RKO (cell line): ENCODE measurements at regions not wholly inside any gene's neighbourhood (a gene's known extent, or its start where the extent isn't known, plus 50 kb on each side); places are given as distances from the start of the nearest gene placed in this dataset.

Experiments used
- DNase-seq: peaks from one replicate; pipeline ENCODE4 v3.0.0-alpha.2; 2016; ENCODE audit warnings: low spot score

- no peak for DNase-seq
These were observed 69.2 kb downstream of the INHBA start for GRCh38 chr7:41633690-41634089.

DNA sequence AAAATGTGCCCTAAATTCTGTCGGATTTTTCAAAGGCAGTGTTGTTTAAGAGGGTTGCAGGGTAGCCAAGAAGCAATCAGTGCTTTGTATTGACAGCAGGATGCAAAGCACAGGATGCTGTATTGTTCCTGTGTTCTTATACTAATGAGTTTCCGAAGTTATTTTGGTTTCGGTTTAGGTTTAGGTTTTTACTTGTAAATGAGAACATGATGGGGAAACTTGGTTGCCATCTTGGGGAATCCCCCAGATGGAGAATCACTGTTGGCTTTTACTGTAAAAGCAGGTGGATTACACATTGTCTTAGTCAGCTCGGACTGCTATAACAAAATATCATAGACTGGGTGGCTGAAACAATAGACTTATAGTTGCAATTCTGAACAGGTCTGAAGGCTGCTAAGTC is 72.1 kb downstream of the INHBA start:
- DNase-seq, result no peak

DNA sequence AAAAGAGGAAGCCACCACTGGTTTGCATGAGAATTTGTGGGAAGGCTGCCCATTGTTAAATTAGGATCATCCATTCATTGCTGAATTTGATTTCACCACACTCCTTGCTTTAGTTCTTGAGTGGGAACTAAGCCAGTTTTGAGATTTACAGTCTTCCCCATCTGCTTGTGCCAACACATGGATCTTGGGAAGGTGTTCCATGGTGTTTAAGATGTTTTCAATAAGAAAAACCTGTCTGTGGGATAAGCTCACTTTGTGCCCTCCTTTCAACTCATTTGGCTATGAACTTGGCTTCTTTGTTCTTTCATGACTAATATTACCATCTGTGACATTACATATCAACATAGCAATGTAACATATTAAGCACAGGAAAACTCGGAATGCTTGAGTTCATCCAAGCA is 73.2 kb downstream of the INHBA start:
- DNase-seq, result no peak

GRCh38 chr7:41628901-41629300 is 74.0 kb downstream of the INHBA start:
- DNase-seq, result no peak

DNA sequence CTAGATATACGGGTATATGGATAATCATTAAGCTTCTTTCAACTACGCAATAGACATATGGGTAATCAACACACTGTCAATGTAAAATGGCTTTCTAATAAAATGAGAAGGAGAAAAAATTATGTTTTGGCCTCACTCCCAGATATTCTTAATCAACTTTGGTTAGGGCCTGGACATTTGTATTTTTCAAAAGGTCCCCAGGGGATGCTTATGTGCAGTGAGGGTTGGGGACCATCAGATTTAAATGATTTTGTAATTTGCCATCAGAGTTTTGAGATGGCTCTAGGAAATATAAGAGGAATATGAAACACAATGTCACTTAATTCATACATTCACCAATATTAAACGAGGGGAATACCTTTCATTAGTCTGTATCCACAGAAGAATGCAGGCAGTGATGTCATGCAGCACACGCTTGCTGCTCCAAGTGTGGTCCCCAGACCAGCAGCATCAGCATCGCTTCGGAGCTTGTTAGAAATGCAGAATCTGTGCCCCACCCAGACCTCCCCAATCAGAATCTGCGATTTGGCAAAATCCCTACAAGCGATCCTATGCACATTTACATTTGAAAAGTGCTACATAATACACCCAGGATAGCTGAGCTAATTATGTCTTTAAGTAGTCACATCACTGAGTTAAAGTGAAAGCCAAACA is 75.1 kb downstream of the INHBA start:
- DNase-seq, result no peak

- DNase-seq, result no peak
These were observed 78.1 kb downstream of the INHBA start for GRCh38 chr7:41624818-41625217.

GRCh38 chr7:41621953-41622831 is 80.7 kb downstream of the INHBA start:
- DNase-seq, result no peak

- no peak for DNase-seq
These were observed 84.9 kb downstream of the INHBA start for GRCh38 chr7:41617987-41618386.

GRCh38 chr7:41612798-41613197 is 90.1 kb downstream of the INHBA start:
- no peak for DNase-seq

DNA sequence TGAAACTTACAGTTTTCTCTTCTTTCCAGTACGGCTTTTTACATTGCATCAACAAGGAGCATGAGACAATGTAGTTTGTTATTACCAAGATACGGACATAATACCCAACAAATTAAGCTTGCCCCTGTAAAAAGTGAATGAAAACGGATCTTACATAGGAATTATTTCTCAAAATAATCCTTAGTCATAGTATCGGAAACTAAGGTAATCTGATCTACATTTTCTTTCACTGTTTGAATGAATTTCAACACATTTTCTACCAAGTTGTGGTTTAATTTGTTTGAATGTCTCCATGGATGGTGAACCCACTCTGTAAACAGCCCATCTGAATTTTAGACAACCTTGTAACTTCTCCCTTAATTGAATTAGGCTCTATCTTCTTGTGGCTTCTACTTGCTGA is 90.5 kb downstream of the INHBA start:
- DNase-seq, result no peak

- no peak for DNase-seq
These were observed 94.4 kb downstream of the INHBA start for GRCh38 chr7:41608447-41608846.

- no peak for DNase-seq
These were observed 98.9 kb downstream of the INHBA start for GRCh38 chr7:41603985-41604384.

DNA sequence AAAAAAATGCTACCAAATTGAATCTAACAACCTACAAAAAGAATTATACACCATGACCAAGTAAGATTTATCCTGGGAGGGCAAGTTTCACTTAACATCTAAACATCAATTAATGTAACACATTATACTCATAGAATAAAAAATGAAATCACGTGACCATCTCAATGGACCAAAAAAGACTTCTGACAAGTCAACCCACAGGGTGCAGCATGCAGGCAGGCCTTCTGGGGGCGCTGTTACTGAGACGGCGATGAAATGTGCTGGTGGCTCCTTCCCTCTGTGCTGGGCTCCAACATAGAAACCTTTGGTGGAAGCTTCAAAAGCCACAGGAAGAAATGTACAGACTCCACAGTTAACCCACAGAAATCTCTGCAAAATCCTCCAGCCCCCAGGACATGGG is 103.1 kb downstream of the INHBA start:
- DNase-seq, result no peak

DNA sequence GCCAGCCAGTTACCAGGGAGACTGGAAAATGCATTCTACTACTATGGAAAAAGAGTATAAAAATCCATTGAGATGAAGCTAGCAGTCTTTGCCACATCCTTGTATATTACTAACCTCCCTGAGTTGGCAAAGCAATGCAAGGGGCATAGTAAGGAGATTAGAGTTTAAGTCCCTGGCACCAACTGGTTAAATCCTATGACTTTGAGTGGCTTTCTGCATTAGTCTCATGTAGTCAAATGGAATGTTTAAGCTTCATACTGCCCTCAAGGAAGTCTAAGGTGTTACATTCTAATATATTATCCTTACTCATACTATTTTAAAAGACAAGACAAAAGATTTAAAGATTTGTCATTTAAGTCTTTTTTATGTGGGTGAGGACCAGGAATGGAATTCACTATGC is 110.1 kb downstream of the INHBA start:
- DNase-seq, result no peak

- no peak for DNase-seq
These were observed 110.7 kb downstream of the INHBA start for GRCh38 chr7:41592236-41592635.

DNA sequence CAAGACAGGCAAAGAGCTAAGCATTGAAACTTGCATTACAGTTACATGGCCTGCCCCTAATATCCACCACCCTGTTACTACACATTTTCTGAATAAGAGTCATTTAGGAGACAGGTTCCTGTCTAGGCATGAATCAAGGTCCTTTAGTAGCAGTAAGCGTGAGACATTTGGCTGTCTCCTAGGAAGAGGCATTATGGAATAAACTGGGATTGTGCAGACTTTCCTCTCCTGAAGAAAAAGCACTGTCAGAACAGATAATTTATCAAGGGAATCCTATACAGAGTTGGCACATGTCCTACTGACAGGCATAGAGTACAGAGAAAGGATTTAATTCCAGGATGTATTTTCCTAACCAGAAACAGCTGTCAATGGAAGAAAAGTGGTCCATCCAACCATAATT is 111.9 kb downstream of the INHBA start:
- no peak for DNase-seq

- no peak for DNase-seq
These were observed 114.5 kb downstream of the INHBA start for GRCh38 chr7:41588341-41588740.

GRCh38 chr7:41586931-41587640 is 115.8 kb downstream of the INHBA start:
- no peak for DNase-seq

GRCh38 chr7:41584746-41585145 is 118.1 kb downstream of the INHBA start:
- no peak for DNase-seq

DNA sequence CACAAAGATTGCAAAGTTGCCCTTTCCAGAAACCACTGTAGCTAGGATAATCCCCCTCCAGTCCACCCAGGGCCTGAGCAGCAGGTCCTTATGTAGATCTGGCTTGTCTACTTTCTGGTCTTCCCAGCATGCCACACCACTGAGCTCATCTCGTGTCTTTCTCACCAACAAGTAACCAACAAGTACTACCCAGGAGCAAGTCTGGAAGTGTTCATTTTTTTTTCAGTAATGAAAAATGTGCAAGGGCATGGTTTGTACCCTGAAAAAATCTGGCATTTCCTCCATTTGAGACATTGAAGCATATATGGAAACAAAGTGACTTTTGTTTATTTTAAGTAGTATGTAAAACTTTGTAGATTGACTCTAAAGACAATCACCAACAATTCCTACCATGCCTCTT is 120.8 kb downstream of the INHBA start:
- DNase-seq, result no peak

DNA sequence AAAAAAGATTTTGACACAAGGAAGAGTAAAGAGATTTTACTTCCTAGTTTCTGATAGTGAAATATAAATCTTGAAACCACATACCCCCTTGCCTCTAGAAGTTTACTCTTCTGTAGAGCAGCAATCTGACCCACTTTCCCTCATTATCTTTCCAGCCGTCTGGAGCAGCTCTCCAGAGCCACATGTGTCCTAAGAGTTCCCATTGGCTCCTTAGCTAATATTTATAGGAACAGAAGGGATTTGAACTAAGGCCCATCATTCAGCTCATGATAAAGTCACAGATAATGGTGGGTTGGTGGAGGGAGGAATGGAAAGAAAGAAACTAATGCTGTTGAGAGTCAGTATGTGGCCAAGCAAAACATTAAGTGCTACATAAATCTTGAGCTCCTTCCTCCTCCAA is 121.8 kb downstream of the INHBA start:
- no peak for DNase-seq

GRCh38 chr7:41579961-41580935 is 122.6 kb downstream of the INHBA start:
- DNase-seq, result no peak
